GM19025 (cell line): ENCODE measurements at regions not wholly inside any gene's neighbourhood (a gene's known extent, or its start where the extent isn't known, plus 50 kb on each side); places are given as distances from the start of the nearest gene placed in this dataset.

Experiments used
- ATAC-seq: cut with Tn5 transposase; IDR thresholded peaks from one replicate; pipeline ENCODE4 v1.9.1; 2021; ENCODE audit warnings: mild to moderate bottlenecking, low read depth, moderate library complexity; ENCODE audit not compliant: unreplicated experiment

- no peak for ATAC-seq
These were observed 538.5 kb downstream of the ZEB2 start for GRCh38 chr2:143981428-143981827.

GRCh38 chr2:143977356-143977755 is 542.6 kb downstream of the ZEB2 start:
- no peak for ATAC-seq

- no peak for ATAC-seq
These were observed 544.7 kb downstream of the ZEB2 start for GRCh38 chr2:143975216-143975615.

- ATAC-seq = no peak
These were observed 545.7 kb downstream of the ZEB2 start for GRCh38 chr2:143974262-143974661.

GRCh38 chr2:143968860-143969259 is 551.1 kb downstream of the ZEB2 start:
- no peak for ATAC-seq

GRCh38 chr2:143968360-143968759 is 551.6 kb downstream of the ZEB2 start:
- ATAC-seq = no peak

- no peak for ATAC-seq
These were observed 554.3 kb downstream of the ZEB2 start for GRCh38 chr2:143965493-143966164.

- ATAC-seq = no peak
These were observed 555.0 kb downstream of the ZEB2 start for GRCh38 chr2:143964891-143965290.

GRCh38 chr2:143960177-143960576 is 559.7 kb downstream of the ZEB2 start:
- ATAC-seq = no peak

- ATAC-seq = no peak
These were observed 562.6 kb downstream of the ZEB2 start for GRCh38 chr2:143957321-143957720.

GRCh38 chr2:143955401-143956065 is 564.4 kb downstream of the ZEB2 start:
- no peak for ATAC-seq

- ATAC-seq = no peak
These were observed 565.1 kb downstream of the ZEB2 start for GRCh38 chr2:143954844-143955243.

- ATAC-seq = no peak
These were observed 565.7 kb downstream of the ZEB2 start for GRCh38 chr2:143954186-143954585.

- ATAC-seq = no peak
These were observed 566.4 kb downstream of the ZEB2 start for GRCh38 chr2:143953451-143954030.

- no peak for ATAC-seq
These were observed 567.4 kb downstream of the ZEB2 start for GRCh38 chr2:143952536-143952935.

GRCh38 chr2:143950704-143951103 is 569.2 kb downstream of the ZEB2 start:
- ATAC-seq = no peak

- ATAC-seq = no peak
These were observed 570.6 kb downstream of the ZEB2 start for GRCh38 chr2:143949121-143949848.

GRCh38 chr2:143948710-143949109 is 571.2 kb downstream of the ZEB2 start:
- no peak for ATAC-seq

GRCh38 chr2:143946436-143947391 is 573.2 kb downstream of the ZEB2 start:
- no peak for ATAC-seq

- no peak for ATAC-seq
These were observed 577.4 kb downstream of the ZEB2 start for GRCh38 chr2:143942486-143942885.
